Fibroblast of lung (primary cell): ENCODE measurements at regions not wholly inside any gene's neighbourhood (a gene's known extent, or its start where the extent isn't known, plus 50 kb on each side); places are given as distances from the start of the nearest gene placed in this dataset.

Experiments
- DNase-seq, 2 donors: peaks; one replicate each; pipeline versions ENCODE4 v3.0.0 to v3.0.0-alpha.2; 2010; ENCODE audit warnings: low read depth in 2 of 2
- H2AFZ ChIP-seq: 2 replicates; pipeline ENCODE4 v1.5.1; 2012; ENCODE audit warnings: low read length, control low read depth, inconsistent platforms
- H3K27ac ChIP-seq: 2 replicates; pipeline ENCODE4 v1.5.1; 2011; ENCODE audit warnings: low read length, control low read depth; ENCODE audit not compliant: insufficient read depth
- H3K27me3 ChIP-seq: 2 replicates; pipeline ENCODE4 v1.5.1; 2011; ENCODE audit warnings: mild to moderate bottlenecking, low read length; ENCODE audit not compliant: control insufficient read depth, insufficient read depth
- H3K36me3 ChIP-seq: 2 replicates; pipeline ENCODE4 v1.5.1; 2011; ENCODE audit warnings: low read length; ENCODE audit not compliant: control insufficient read depth, insufficient read depth
- H3K4me1 ChIP-seq: 2 replicates; pipeline ENCODE4 v1.5.1; 2011; ENCODE audit warnings: low read length; ENCODE audit not compliant: control insufficient read depth, insufficient read depth; ENCODE audit errors: extremely low read depth
- H3K4me2 ChIP-seq: 2 replicates; pipeline ENCODE4 v1.5.1; 2011; ENCODE audit warnings: low read length, control low read depth; ENCODE audit not compliant: insufficient read depth; ENCODE audit errors: extremely low read depth
- H3K4me3 ChIP-seq, 4 experiments: fragments of 200-600 bp in 1 of 4; sonication (generic) in 1 of 4; replicated peaks in 1 of 4; 2 replicates each; pipeline ENCODE4 v1.5.1; 2011 to 2016; ENCODE audit warnings: low read length in 4 of 4, low read depth in 3 of 4, mild to moderate bottlenecking in 3 of 4, control low read depth in 2 of 4, inconsistent platforms in 1 of 4, mixed read lengths in 1 of 4; ENCODE audit not compliant: insufficient read depth in 1 of 4; ENCODE audit errors: control extremely low read depth in 1 of 4
- H3K79me2 ChIP-seq: 2 replicates; pipeline ENCODE4 v1.5.1; 2012; ENCODE audit warnings: mild to moderate bottlenecking, low read length, inconsistent platforms; ENCODE audit not compliant: control insufficient read depth, insufficient read depth
- H3K9ac ChIP-seq: 2 replicates; pipeline ENCODE4 v1.5.1; 2011; ENCODE audit warnings: mild to moderate bottlenecking, low read length, control low read depth; ENCODE audit not compliant: insufficient read depth
- H3K9me3 ChIP-seq: 2 replicates; pipeline ENCODE4 v1.5.1; 2012; ENCODE audit warnings: low read depth, low read length; ENCODE audit not compliant: control insufficient read depth, insufficient read depth
- H4K20me1 ChIP-seq: 2 replicates; pipeline ENCODE4 v1.5.1; 2011; ENCODE audit warnings: low read length; ENCODE audit not compliant: control insufficient read depth, insufficient read depth; ENCODE audit errors: extremely low read depth
- CTCF ChIP-seq, 2 donors: IDR thresholded peaks in 1 of 2; conservative IDR thresholded peaks in 1 of 2; 1 replicate in 1 of 2; 2 replicates in 1 of 2; pipeline ENCODE4 v1.5.1; 2011 to 2012; ENCODE audit warnings: low read length in 2 of 2, control low read depth in 1 of 2, inconsistent platforms in 1 of 2, low read depth in 1 of 2, mild to moderate bottlenecking in 1 of 2
- EZH2 ChIP-seq: IDR thresholded peaks from 2 replicates; pipeline ENCODE4 v1.5.1; 2012; ENCODE audit warnings: low read length, control low read depth, mild to moderate bottlenecking; ENCODE audit errors: missing control alignments

GRCh38 chr1:68795956-68796355 is 299.1 kb upstream of the DEPDC1 start:
- Histone ChIP-seq H3K4me1 (no peaks in the 10 kb centered on the region), H3K9me3 (no peaks in the 10 kb centered on the region), H3K9ac (no peak overlapping the region), H3K27ac (no peak overlapping the region), H3K27me3 (no peaks in the 10 kb centered on the region), H3K36me3 (no peaks in the 10 kb centered on the region), H4K20me1 (no peaks in the 10 kb centered on the region), H3K4me3 (no peak overlapping the region), H2AFZ (no peak overlapping the region), H3K79me2 (no peaks in the 10 kb centered on the region), H3K4me2 (no peak overlapping the region)
- peak in 1 of 2 donors; percentile 1 for DNase-seq
- TF ChIP-seq CTCF (conservative IDR thresholded peaks at IDR 0.05 in 1 of 2, IDR thresholded peaks at IDR 0.05 in 1 of 2; ENCODE audit: low read depth in 1 of 2, low read length in 2 of 2) (no peak), EZH2 (no peak)

GRCh38 chr1:68796888-68797287 is 300.0 kb upstream of the DEPDC1 start:
- H3K27me3 ChIP-seq, result no peaks in the 10 kb centered on the region

GRCh38 chr1:68798071-68798470 is 301.2 kb upstream of the DEPDC1 start:
- Histone ChIP-seq H3K4me3 (no peak overlapping the region), H3K4me1 (no peaks in the 10 kb centered on the region), H3K79me2 (no peaks in the 10 kb centered on the region), H3K27me3 (no peaks in the 10 kb centered on the region), H3K9me3 (no peaks in the 10 kb centered on the region), H4K20me1 (no peaks in the 10 kb centered on the region), H3K27ac (no peak overlapping the region), H2AFZ (no peak overlapping the region), H3K36me3 (no peaks in the 10 kb centered on the region), H3K9ac (no peak overlapping the region), H3K4me2 (no peak overlapping the region)
- DNase-seq, result no peak
- TF ChIP-seq EZH2, result no peak
- TF ChIP-seq CTCF (conservative IDR thresholded peaks at IDR 0.05 in 1 of 2, IDR thresholded peaks at IDR 0.05 in 1 of 2; ENCODE audit: low read depth in 1 of 2, low read length in 2 of 2), result no peak

More at GRCh38 chr1:68796888-68797287, 300.0 kb upstream of the DEPDC1 start:
- Histone ChIP-seq H3K4me1 (no peaks in the 10 kb centered on the region), H3K4me3 (no peak overlapping the region), H4K20me1 (no peaks in the 10 kb centered on the region), H3K36me3 (no peaks in the 10 kb centered on the region), H3K9ac (no peak overlapping the region), H2AFZ (no peak overlapping the region), H3K9me3 (no peaks in the 10 kb centered on the region), H3K4me2 (no peak overlapping the region), H3K79me2 (no peaks in the 10 kb centered on the region), H3K27ac (no peak overlapping the region)
- TF ChIP-seq CTCF (conservative IDR thresholded peaks at IDR 0.05 in 1 of 2, IDR thresholded peaks at IDR 0.05 in 1 of 2; ENCODE audit: low read depth in 1 of 2, low read length in 2 of 2) (no peak), EZH2 (no peak)
- DNase-seq, result no peak
